GM19025 (cell line): ENCODE measurements at regions not wholly inside any gene's neighbourhood (a gene's known extent, or its start where the extent isn't known, plus 50 kb on each side); places are given as distances from the start of the nearest gene placed in this dataset.
"Not testable (repeated sequence)": the region's sequence is repeated elsewhere in the genome, so short reads cannot be mapped to it uniquely, and the experiment has no call there.

Experiments used
- ATAC-seq: cut with Tn5 transposase; IDR thresholded peaks from one replicate; pipeline ENCODE4 v1.9.1; 2021; ENCODE audit warnings: mild to moderate bottlenecking, low read depth, moderate library complexity; ENCODE audit not compliant: unreplicated experiment

GRCh38 chr16:75836347-75837010 is 110.2 kb upstream of the CPHXL start:
- ATAC-seq = no peak

GRCh38 chr16:75837264-75837663 is 111.0 kb upstream of the CPHXL start:
- no peak for ATAC-seq

- ATAC-seq = no peak
Measured at GRCh38 chr16:75837681-75838080, 111.4 kb upstream of the CPHXL start.

- ATAC-seq = no peak
Measured at GRCh38 chr16:75841517-75841916, 115.2 kb upstream of the CPHXL start.

GRCh38 chr16:75847172-75847571 is 120.9 kb upstream of the CPHXL start:
- ATAC-seq = no peak

- ATAC-seq = no peak
Measured at GRCh38 chr16:75854152-75854551, 127.9 kb upstream of the CPHXL start.

- ATAC-seq = no peak
Measured at GRCh38 chr16:75860326-75861053, 134.2 kb upstream of the CPHXL start.

GRCh38 chr16:75861311-75862097 is 135.2 kb upstream of the CPHXL start:
- ATAC-seq = no peak

GRCh38 chr16:75862098-75862386 is 135.8 kb upstream of the CPHXL start:
- ATAC-seq = no peak

GRCh38 chr16:75864243-75864642 is 138.0 kb upstream of the CPHXL start:
- no peak for ATAC-seq

- no peak for ATAC-seq
Measured at GRCh38 chr16:75865736-75866135, 139.4 kb upstream of the CPHXL start.

GRCh38 chr16:75868636-75869632 is 142.6 kb upstream of the CPHXL start:
- no peak for ATAC-seq

GRCh38 chr16:75881280-75881679 is 155.0 kb upstream of the CPHXL start:
- ATAC-seq = not testable (repeated sequence)

- no peak for ATAC-seq
Measured at GRCh38 chr16:75899163-75899562, 172.9 kb upstream of the CPHXL start.

GRCh38 chr16:75908331-75909117 is 182.2 kb upstream of the CPHXL start:
- no peak for ATAC-seq

GRCh38 chr16:75909746-75910145 is 183.5 kb upstream of the CPHXL start:
- ATAC-seq = no peak

- no peak for ATAC-seq
Measured at GRCh38 chr16:75911896-75912295, 185.6 kb upstream of the CPHXL start.

- no peak for ATAC-seq
Measured at GRCh38 chr16:75913958-75914357, 187.7 kb upstream of the CPHXL start.

GRCh38 chr16:75916451-75916850 is 190.2 kb upstream of the CPHXL start:
- ATAC-seq = no peak

- no peak for ATAC-seq
Measured at GRCh38 chr16:75918109-75918508, 191.8 kb upstream of the CPHXL start.
